Non-pigmented ciliary epithelial cell (primary cell): ENCODE measurements at regions not wholly inside any gene's neighbourhood (a gene's known extent, or its start where the extent isn't known, plus 50 kb on each side); places are given as distances from the start of the nearest gene placed in this dataset.

Experiments used
- DNase-seq: peaks from one replicate; pipeline ENCODE4 v3.0.0-alpha.2; 2010; ENCODE audit warnings: low read depth

DNA sequence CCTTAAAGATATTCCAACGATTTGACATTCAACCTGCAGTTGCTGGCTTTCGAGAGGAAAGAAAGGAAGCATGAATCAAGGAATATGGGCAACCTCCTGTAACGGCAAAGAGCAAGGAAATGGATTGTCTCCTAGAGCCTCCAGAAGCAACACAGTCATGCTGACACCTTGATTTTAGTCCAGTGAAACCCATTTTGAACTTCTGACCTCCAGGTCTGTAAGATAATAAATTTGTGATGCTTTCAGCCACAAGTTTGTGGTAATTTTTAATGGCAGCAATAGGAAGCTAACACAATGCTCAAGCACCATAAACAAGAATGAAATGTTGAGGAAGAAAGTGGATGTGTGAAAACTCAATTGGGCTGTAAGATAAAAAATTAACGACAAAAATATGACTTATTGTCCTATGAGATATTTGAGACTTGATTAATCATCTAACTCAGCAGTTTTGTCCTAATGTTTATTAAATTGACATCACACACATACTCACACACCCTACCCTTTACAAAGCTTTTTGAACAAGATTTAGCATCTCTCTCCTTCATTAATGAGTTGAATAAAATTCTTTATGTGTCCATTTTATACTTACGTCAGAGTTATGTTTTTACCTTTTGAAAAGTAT lies 857.2 kb upstream of the INTU start:
- no peak for DNase-seq

DNA sequence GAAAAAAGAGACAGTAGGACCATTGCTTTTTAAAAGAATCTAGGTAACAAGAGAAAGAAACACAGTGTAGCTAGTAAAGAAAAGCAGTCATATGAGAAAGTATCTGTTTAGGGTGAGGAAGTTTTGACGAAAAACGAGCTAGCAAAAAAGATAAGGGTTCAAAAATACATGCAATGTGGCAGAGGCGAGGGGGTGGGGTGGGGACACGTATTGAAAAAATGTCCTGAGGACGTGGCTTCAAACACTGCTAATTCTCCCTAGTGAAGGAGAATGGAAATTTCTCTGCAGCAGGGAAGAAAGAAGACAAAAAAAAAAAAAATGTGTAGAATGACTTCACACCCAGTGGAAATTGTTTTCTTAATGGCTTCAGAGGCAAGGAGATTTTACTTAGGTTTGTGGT lies 856.4 kb upstream of the INTU start:
- DNase-seq, result no peak

DNA sequence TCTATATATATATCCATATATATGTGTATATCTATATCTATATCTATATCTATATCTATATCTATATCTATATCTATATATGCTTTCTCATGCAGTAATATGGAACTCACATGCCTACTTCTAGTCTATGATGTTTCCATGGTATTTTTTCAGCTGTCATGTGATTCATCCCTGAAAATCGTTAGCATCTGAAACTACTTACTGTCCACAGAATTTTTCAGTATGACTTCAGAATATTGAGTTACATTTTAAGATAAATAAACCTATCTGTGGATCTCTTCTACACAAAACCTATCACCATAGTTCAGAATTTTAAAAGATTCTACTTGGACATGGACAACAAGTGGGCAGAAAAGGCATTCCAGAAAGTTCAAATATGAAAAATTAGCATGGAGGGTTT lies 855.1 kb upstream of the INTU start:
- peak; percentile 81 for DNase-seq

DNA sequence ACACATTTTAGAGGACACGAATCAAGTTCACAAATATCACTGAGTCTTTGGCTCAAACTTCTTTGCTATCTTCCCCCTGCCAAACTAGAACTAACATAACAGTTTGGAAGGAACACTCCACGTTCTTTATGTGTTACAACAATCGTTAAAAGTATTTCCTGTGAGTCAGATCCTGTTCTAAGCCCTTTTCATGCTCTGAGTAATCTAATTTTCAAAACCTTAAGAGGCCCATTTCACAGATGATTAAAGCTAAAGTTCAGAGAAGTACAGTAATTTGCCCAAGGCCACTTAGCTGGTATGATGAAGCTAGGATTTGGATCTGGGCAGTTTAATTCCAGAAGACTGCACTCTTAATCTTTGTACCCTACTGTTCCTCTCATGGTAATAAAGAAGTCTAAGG lies 854.4 kb upstream of the INTU start:
- DNase-seq, result peak; percentile 72

DNA sequence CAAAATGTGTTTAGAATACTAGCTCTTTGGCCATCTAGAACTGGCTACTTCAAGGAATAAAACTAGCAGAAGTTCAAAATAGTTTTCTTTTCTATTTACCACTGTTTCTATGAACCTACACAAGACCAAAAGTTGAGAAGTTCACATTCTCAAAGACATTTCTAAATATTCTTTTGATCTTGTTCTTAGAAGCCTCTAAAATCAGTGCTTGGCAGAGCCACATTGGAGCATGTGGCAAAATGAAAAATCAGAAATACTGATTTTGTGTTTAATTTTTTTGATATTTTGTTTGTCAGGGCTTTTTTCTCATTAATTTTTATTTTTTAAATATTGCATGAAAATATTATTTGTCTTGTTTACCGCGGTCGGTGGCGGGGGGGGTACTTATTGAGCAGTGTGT lies 853.8 kb upstream of the INTU start:
- no peak for DNase-seq

DNA sequence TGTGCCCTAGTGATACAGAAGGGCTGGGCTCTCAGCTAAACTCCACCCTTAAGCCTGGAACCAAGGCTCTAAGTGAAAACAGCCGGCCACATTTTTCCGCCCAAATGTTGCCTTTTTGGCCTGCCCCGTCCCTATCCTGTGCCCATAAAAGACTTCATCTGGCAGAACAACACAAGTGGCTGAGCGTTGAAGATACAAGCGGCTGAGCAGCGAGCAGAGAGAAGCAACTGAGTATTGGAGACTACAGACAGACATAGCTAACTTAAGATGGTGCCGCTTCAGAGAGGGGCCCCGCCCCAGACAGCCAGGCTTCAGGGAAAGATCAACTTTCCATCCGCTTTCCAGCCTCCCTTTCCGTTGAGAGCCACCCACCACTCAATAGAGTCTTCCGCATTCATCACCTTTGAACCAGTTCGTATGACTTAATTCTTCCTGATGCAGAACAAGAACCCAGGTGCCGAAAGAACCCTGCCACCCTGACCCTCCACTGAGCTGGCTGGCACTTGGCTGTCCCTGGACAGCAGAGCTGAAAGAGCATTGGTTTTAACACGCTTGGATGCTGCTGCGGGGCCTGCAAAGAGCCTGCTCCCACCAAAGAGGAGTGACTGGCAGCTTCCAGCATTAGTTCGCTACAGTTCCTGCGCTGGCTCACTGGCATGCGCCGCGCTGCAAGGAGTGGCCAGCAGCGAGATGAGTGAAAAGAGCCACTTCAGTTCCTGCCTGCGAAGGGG lies 853.2 kb upstream of the INTU start:
- DNase-seq, result no peak

DNA sequence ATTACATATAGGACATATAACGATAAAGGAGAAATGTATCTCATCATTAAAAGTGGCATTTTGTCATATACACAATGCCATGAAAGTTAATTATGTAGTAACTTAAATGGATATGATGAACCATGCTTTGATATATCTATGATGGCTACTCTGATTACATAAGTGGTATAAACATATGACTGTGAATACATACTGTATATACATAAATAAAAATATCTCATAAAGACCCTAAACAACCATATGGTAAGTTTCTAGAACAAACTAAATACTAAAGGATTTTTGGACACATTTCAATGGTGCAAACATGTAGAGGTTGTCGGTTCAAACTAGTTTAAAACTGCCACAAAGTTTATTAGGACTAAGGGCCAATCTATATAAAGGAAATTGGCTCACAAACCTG lies 849.6 kb upstream of the INTU start:
- no peak for DNase-seq

DNA sequence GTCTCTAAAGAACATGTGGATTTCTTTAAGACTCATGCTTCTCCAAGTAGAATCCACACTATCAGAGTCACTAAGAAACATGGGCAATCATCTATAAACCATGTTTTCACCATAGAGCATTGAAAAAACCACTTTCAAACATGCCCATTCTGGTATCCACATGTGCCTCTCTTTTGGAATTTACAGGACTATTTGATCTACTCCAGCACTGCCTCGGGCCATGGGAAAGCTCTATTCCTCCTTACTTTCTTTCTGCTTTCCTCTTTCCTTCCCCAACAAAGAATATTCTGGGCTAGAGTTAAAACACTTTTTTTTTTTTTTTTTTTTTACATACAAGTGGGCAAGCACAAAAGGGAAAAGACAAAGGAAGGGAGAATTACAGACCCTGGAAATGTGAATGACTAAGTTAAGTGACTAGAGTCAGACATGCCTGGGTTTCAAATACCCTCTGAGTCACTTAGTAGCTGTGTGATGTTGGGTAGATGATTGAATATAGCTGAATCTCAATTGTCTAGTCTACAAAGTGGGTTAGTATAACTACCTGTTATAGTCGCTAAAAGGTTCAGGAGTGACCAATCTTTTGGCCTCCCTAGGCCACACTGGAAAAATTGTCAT lies 847.7 kb upstream of the INTU start:
- no peak for DNase-seq

DNA sequence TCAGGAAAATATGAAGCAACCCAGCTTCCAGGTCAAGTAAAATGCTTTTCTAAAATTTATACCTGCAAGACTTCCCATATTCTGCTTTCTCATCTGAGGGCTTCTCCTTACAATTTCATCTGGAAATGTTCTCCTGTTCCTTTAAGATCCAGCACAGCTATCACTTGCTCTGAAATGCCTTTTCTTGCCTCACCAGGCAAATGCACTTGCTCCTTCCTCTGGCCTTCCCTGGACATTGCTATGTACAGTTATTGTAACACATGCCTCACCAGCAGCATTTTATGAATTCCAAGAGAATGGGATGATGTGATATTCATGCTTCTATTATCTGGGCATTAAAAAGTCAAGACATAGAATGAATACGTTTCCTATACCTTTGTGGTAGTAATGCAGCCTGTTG lies 842.1 kb upstream of the INTU start:
- no peak for DNase-seq

DNA sequence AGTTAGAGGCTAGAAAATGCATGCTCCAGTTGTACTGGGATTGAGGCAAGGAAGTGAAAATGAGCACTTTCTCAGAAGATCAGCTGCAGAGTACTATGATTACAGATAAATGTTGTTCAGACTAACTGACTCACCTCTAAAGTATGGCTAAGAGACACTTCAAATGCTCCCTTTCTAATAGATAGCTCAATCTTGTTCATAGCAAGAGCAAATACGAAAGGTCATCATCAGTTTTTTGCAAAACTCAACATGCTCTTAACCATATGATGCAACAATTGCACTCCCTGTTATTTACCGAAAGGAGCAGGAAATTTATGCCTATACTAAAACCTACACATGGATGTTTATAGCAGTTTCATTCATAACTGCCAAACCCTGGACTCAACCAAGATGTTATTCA lies 838.4 kb upstream of the INTU start:
- peak; percentile 34 for DNase-seq

DNA sequence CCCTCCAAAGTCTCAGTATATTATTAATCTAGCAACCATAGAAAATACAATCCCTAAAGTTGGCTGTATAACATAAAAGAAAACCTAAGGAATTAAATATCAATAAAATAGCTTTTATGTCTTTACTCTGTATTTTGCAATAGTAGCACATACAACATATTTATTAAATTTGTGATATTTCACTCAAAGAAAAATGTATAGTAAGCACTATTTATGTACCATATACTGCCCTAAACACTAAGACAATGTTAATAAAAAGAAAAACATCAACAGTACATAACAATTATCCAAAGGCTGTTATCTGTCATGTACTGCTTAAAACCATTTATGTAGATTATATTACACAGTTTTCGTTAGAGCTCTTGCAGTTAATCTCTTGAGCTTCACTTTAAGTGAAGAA lies 834.5 kb upstream of the INTU start:
- no peak for DNase-seq

DNA sequence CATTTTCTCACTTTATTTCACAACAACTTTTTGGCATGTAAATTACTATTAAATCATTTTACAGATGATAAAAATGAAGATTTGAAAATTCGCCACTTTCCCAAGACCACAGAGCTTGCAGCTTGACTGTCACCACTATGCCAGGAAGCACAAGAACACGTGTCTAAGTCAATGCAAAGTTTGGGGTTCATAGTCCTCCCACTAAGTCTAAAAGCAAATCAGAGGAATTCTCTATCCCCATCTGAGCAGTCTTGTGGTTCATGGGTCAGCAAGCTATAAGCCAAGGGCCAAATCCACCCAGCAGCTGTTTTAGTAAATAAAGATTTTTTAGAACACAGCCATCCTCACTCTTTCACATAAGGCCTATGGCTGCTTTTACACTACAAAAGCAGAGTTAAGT lies 833.3 kb upstream of the INTU start:
- no peak for DNase-seq

DNA sequence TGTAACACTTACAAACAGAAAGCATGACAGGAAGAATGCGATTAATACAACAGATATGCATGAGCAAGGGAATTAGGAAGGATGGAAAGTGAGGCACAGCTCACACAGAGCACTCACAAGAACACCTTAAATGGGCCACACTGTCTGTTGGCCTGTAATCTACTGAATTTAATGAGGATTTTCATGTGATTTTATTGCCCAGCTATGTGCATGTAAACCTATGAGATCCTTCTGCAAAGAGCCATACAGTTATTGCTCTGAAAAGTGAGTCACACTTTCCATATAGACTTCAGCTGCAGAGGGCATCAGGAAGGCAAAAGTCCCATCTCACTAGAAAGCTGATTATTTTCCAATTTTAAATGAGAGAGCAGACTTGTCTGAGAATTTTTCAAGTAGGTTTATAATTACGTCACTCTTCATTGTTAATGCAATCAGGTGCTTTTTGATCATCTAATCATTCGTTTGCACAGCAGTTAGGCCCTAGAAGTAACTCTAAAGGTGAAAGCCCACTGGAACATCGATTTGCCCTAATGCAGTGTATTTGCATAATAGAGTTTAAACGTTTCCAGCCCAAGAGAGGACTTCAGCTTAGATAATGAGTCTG lies 832.7 kb upstream of the INTU start:
- no peak for DNase-seq

DNA sequence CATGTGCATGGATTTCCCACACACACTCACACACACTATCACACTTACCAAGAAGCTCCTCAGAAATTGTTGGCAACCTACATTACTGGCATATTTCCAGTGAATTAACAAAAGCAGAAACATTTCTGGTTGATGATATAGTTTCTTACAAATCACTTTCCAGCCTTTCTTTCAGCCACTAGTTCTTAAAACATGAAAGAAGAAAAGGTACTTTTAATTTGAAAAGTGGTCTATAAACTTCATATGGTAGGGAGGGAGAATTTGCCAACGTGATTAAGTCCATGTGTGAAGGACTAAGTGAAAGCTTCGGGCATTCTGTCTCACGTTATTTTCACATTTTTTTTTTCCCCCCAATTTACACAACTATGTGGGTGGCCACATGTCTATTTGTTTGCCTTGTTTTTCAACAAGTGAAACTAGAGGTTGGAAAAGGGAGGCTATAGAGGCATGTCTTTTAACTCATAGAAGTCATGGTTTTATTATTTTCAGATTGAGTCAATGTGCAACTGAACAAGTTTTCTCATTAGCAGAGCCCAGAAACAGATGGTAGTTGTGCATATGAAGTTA lies 832.1 kb upstream of the INTU start:
- DNase-seq, result no peak

DNA sequence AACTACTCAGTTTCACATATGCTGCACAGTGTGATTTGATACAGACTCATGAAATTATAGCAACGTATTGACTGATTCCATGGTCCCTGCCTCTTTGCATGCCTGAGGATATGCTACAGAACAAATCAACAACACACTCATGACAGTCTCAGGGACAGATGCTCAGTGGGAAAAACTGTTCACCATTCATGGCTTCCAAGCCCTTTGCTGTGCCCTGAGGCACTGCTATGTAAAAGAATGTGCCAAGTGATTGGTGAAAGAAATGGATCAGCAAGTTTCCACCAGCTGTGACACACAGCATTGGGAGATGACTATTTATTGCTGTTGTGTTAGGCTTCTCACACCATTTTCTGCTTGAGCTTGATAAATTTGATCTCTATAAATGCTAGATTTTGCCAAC lies 825.6 kb upstream of the INTU start:
- no peak for DNase-seq

DNA sequence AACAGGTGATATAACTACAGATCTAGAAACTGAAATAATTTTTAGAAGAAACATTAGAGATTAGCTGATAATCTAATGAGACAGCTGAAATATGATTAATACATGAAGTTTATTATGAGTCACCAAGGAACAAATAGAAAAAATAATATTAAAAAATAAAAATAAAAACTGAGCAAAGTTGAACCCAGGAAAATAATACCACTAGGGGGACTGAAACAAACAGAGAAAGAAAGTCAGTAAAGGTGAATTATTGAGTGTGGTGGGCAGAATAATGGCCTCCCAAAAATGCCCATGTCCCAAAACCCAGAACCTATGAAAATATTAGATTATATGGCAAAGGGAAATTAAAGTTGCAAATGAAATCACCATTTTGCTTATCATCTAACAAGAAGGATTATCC lies 820.7 kb upstream of the INTU start:
- DNase-seq, result no peak

DNA sequence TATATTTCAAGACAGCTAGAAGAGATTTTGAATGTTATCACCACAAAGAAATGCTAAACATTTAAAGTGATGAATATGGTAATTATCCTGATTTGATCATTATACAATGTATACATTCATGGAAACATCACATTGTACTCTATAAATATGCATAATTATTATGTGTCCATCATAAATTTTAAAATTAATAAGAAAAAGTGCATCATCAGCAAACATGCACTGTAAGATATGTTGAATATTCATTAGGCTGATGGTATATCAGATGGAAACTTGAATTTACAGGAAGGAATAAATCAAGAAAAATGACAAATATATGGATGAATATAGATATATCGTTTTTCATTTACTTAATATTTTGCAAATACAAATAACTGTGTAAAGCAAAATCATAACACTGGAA lies 812.1 kb upstream of the INTU start:
- no peak for DNase-seq

DNA sequence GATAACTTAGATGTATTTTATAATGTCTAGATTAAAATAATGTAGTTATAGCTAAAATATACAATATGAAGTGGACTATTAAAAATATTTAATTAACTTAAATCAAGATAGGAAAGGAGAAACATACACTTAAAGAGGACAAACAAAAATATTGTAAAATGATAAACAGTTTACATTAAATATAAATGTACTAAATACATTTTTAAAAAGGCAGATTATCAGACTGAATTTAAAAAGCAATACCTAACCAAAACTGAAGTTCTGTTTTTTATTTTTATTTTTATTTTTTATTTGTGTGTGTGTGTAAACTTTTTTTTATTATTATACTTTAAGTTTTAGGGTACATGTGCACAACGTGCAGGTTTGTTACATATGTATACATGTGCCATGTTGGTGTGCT lies 811.6 kb upstream of the INTU start:
- DNase-seq, result no peak

DNA sequence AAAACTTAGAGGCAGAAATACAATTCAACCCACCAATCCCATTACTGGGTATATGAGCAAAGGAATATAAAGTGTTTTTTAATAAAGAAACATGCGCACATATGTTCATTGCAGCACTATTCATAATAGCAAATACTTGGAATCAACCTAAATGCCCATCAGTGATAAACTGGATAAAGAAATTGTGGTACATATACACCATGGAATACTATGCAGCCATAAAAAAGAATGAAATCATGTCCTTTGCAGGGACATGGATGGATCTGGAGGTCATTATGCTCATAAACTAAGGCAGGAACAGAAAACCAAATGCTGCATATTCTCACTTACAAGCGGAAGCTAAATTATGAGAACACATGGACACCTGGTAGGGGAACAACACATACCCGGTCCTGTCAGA lies 807.7 kb upstream of the INTU start:
- DNase-seq, result no peak

DNA sequence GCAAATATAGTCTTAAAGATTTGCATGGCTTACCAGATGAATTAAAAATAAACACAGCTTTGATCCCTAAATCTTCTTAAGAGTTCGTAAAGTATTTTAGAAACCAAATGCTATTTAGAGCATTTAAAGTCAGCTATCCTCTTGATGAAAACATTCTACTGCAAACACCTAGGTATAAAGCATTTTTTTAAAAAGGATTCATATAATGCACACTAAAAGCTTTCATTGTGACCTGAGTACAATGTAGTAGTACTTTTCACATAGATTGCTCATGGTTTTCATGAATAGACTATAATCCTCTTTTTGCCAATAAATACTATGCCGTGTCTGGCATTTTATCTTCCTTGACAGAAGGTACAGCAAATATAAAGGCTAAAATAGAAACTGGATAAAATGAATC lies 805.1 kb upstream of the INTU start:
- DNase-seq, result no peak

DNA sequence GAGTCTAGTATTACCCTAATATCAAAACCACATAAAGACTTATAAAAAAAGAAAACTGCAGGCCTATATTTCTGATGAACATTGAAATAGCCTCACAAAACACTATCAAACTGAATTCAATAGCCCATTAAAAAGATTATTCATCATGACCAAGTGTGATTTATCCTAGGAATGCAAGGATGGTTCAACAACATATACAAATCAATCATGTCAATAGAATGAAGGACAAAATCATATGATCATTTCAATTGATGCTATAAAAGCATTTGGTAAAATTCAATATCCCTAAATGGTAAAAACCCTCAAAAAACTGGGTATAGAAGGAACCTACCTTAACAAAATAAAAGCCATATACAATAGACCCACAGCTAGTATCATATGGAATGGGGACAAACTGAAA lies 797.9 kb upstream of the INTU start:
- no peak for DNase-seq

DNA sequence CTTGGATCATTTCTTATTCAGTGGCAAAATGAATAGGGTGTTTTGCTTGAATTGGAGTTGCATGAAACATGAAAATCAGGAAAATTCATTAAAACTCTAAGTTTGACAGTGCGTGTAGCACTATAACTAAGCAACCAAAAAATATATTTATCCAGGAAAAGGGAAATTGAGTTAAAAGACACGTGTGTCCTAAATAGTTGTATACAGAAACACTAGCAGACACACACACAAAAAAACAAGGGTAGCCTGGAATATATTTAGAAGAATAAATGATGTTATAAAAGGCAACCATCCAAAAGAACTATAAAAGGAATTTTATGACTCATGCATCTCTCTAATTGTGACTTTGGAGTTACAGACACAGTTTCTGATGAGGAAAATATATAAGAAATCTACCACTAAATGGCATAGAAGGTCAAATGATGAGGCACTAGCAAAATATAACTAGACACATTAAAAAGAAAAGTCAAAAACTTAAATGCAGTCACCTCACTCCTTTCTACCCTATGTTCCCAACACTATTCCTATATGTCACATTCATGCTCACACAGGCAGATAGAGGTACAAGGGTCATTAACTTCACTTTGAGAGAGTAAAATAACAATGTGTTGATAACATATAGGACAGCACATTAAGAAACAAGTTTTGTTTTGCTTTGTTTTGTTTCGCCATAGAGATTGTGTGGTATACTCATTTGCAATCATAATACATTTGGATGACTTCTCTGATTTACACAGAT lies 793.6 kb upstream of the INTU start:
- no peak for DNase-seq
